COLO668 (cell line): ENCODE measurements at regions not wholly inside any gene's neighbourhood (a gene's known extent, or its start where the extent isn't known, plus 50 kb on each side); places are given as distances from the start of the nearest gene placed in this dataset.
A peak's percentile ranks its signal among the peaks of the same experiment; 100 is the strongest.

Source experiments
- DNase-seq: peaks from one replicate; lab custom pipeline; 2025; ENCODE audit not compliant: unreplicated experiment; lab: John Stamatoyannopoulos, UW

- no peak for DNase-seq
These were observed 388.3 kb upstream of the IL12A start for GRCh38 chr3:159600291-159600690.

DNA sequence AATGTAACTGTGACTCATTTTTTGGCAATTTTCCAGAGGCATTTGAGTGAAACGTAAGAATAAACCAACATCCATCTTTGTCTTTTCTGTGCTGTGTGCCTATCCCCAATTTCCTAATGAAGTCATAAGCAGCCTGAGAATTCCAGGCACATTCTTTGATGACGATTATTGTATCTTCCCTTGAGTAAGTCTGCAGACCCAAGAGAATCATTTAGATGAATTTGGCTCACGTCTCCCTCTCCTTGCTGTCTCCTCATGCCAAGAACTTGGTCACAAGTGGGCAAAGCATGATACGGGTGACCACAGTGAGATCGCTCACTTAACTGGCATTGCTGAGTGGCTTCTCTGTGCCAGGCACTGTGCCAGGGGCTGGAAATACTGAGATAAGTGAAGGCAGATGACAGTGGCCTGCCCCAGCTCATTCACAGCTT, 384.5 kb upstream of the IL12A start:
- no peak for DNase-seq

DNA sequence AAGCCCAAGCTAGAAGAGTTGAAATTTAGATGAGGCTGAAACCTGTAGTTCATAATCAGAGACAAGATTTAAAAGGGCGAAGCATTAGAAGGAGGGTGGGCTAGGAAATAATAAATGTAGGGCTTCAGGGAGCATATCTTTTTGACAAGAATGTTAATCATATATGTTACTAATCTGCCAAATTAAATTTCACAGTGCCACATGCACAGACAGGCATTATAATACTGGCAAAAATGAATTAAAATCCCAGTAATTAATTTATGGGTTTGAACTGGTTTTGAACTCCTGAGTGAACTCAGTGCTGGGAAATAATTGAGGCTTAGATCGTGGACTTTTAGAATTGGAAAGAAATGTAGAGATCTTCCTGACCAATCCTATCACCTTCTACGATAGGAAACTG, 383.5 kb upstream of the IL12A start:
- no peak for DNase-seq

GRCh38 chr3:159605776-159606175, 382.9 kb upstream of the IL12A start:
- DNase-seq: no peak

- no peak for DNase-seq
These were observed 380.8 kb upstream of the IL12A start for GRCh38 chr3:159607856-159608255.

GRCh38 chr3:159608311-159608710, 380.3 kb upstream of the IL12A start:
- DNase-seq: no peak

DNA sequence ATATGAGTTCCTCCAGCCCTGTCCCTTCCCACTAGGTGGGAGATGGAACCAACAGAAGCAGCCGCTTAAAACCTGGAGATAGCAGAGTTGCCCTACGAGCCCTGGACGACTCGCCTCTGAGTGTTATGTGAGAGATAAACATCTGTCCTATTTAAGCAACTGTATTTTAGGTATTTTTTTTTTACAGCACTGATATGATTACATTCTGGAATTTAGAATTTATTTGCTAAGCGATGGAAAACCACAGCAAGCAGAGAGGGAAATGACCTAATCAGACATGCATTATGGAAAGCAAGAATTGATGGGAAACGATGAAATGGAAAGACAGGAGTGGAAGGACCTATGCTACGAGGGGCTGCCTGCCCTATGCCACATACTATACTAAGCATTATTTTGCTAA, 379.0 kb upstream of the IL12A start:
- no peak for DNase-seq

GRCh38 chr3:159616234-159616825, 372.3 kb upstream of the IL12A start:
- DNase-seq: peak; percentile 7

DNA sequence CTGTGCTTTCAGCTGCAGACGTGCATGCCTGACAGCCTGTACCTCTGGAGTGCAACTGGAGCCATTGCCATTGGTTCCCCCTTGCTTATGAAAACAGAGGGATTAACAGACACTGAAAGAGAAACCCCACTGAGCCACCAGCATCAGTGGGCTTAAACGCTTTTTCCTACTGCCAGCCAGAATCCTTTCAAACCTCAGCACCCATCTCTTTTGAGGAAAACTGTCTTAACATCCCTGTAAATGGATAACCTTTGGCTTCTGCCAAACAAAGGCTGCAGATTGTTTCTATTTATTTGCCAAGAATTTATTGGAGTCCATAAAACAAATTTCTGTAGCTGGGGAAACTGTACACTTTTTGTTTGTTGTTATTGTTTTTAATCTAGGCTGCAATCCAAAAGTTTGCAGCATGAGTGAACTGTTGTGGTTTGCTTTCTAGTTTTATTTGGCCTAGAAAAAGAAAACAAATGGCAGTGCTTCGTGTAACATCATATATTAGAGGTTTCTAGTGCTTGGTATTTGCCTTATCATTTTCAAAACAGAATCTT, 369.2 kb upstream of the IL12A start:
- DNase-seq: no peak

GRCh38 chr3:159620281-159620680, 368.4 kb upstream of the IL12A start:
- no peak for DNase-seq

DNA sequence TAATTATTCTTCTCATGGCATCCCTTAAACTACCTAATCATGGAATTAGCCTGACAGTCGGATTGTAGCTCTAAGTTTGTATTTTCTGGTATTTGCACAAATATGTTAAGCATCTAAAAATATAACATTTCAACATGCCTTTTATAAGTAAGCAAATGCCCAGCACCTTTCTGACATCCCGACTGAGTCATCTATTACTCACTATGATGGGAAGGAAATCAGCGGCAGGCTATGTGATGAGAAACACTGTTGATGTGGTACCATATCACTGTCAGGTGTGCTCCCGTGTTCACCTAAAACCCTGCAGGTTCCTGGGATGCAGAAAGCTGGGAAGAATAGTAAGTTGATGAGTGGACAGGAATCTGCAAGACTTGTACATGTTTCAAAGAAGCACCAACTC, 367.8 kb upstream of the IL12A start:
- no peak for DNase-seq

- no peak for DNase-seq
These were observed 364.0 kb upstream of the IL12A start for GRCh38 chr3:159624616-159625015.

DNA sequence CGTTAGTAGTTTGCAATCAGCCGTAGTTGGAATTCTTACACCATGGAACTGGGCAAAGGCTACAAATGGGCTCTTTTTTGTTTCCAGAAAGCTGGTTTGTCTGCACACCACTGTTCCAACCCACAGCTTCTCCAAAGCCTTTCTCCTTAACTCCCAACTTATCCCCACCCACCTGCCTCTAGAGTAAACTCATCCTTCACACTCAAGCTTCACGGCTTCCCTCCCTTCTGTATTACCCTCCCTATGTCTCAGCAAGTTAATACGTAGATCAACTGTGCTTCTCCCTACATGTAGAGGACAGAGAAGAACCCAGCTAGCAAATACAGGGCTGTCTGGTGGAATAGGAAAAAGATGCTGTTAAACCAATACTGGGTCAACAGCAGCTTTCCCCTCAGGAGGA, 363.0 kb upstream of the IL12A start:
- DNase-seq: no peak

DNA sequence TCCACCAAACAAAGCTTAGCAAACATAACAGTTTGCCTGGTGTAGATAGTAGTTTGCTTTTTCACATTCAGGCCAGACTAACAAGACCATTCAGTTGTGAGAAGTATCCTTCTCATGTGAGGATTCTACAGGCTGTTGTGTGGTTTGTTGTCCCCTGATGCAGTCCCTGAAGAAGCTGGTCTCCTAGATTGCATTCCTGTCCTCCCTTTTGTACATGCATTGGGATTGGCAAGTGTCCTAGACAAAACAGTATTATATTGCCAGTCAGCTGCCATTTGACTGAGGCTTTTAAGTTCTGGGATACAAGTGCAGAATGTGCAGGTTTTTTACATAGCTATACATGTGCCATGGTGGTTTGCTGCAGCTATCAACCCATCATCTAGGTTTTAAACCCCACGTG, 362.0 kb upstream of the IL12A start:
- DNase-seq: no peak

GRCh38 chr3:159627229-159627628, 361.4 kb upstream of the IL12A start:
- peak; percentile 9 for DNase-seq

- DNase-seq: peak; percentile 4
These were observed 361.0 kb upstream of the IL12A start for GRCh38 chr3:159627634-159628033.

GRCh38 chr3:159629329-159630084, 359.1 kb upstream of the IL12A start:
- no peak for DNase-seq

DNA sequence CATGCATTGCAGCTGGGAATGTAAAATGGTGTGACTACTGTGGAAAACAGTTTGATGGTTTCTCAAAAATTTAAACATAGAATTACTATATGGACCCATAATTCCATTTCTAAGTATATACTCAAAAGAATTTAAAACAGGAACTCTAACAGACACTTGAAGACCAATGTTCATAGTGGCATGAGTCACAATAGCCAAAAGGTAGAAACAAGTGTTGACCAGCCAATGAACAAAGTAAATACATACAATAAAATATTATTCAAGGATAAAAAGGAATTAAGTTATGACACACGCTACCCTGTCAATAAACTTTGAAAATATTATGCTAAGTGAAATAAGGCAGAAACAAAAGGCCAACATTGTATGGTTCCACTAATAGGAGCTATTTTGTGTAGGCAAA, 357.4 kb upstream of the IL12A start:
- no peak for DNase-seq

GRCh38 chr3:159632128-159632527, 356.5 kb upstream of the IL12A start:
- DNase-seq: no peak

DNA sequence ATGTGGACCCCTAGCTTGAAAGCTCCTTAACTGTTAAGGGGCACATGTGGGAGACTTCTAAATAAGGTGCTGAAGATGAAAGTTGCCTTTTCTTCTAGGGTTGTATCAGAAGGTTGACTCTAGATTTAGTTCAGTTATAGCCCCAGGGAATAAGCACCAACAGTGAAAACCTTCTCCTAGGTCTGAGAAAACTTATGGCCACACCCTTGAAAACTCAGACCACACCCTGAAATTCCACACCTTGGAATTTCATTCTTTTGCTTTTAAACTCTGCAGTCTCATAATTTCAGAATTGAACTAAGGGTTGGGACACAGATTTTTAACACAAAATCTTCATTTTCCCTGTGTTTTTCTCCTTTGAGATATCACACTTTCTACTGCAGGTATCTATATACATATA, 355.8 kb upstream of the IL12A start:
- DNase-seq: no peak

DNA sequence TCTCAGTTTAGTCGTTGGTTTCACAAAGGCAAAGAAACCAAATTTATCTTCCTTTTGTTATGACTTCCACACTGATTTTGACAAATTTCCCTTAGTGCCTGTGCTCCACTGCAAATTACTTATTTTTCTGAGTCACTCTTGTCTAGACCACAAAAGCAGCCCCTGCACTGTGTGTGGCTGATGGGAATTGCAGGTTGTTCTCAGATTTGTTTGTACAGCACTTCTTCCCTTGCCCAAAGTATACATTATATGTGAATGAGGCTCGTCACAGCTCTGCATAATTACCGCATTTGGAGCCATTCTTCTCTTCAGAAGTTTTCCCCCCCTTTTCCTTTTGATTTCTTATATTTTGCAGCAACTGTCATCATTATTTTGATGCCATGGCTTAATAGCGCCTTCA, 354.2 kb upstream of the IL12A start:
- no peak for DNase-seq

- no peak for DNase-seq
These were observed 353.5 kb upstream of the IL12A start for GRCh38 chr3:159635047-159635641.
